Transverse colon (tissue), 3 donors: ENCODE measurements at regions not wholly inside any gene's neighbourhood (a gene's known extent, or its start where the extent isn't known, plus 50 kb on each side); places are given as distances from the start of the nearest gene placed in this dataset.

Experiments used
- CTCF ChIP-seq, 5 experiments: fragments of 200-600 bp in 3 of 5; fragments of 450-650 bp in 2 of 5; sonication (generic) in 3 of 5; IDR thresholded peaks; 1 replicate in 2 of 5; 2 replicates in 3 of 5; pipeline ENCODE4 v1.5.1; 2016 to 2017; ENCODE audit warnings: antibody characterized with exemption in 5 of 5, inconsistent platforms in 3 of 5, mild to moderate bottlenecking in 2 of 5, moderate library complexity in 1 of 5
- EP300 ChIP-seq: sonication (generic); formaldehyde crosslinking; IDR thresholded peaks from one replicate; pipeline ENCODE4 v1.6.1; 2017; ENCODE audit warnings: antibody characterized with exemption, low read depth

- TF ChIP-seq CTCF (IDR thresholded peaks at IDR 0.05), result no peak
- no peak for TF ChIP-seq EP300
Observed at GRCh38 chr4:176593943-176594342, 198.8 kb downstream of the VEGFC start.
